NOMO-1 treated with dmso at 0.1 percent for 144 hours (cell line): ENCODE measurements at regions not wholly inside any gene's neighbourhood (a gene's known extent, or its start where the extent isn't known, plus 50 kb on each side); places are given as distances from the start of the nearest gene placed in this dataset.
"Not testable (repeated sequence)": the region's sequence is repeated elsewhere in the genome, so short reads cannot be mapped to it uniquely, and the experiment has no call there.

Experiments used
- DNase-seq: peaks from one replicate; lab custom pipeline; 2025; ENCODE audit not compliant: unreplicated experiment; lab: John Stamatoyannopoulos, UW

GRCh38 chr2:18266699-18267098 is 293.8 kb downstream of the RDH14 start:
- not testable (repeated sequence) for DNase-seq

- no peak for DNase-seq
Measured at GRCh38 chr2:18265614-18266586, 294.6 kb downstream of the RDH14 start.

- DNase-seq, result no peak
Measured at GRCh38 chr2:18262601-18263000, 297.9 kb downstream of the RDH14 start.

GRCh38 chr2:18253686-18254197 is 306.7 kb downstream of the RDH14 start:
- DNase-seq, result no peak

- DNase-seq, result no peak
Measured at GRCh38 chr2:18251486-18251885, 309.0 kb downstream of the RDH14 start.

GRCh38 chr2:18247282-18248110 is 313.0 kb downstream of the RDH14 start:
- DNase-seq, result no peak

GRCh38 chr2:18245375-18245774 is 315.1 kb downstream of the RDH14 start:
- no peak for DNase-seq

GRCh38 chr2:18244845-18245244 is 315.6 kb downstream of the RDH14 start:
- DNase-seq, result no peak

- no peak for DNase-seq
Measured at GRCh38 chr2:18243816-18244215, 316.6 kb downstream of the RDH14 start.

- no peak for DNase-seq
Measured at GRCh38 chr2:18242716-18243115, 317.7 kb downstream of the RDH14 start.

GRCh38 chr2:18238209-18238608 is 322.2 kb downstream of the RDH14 start:
- no peak for DNase-seq

- no peak for DNase-seq
Measured at GRCh38 chr2:18237298-18237697, 323.2 kb downstream of the RDH14 start.

GRCh38 chr2:18232731-18233438 is 327.6 kb downstream of the RDH14 start:
- DNase-seq, result no peak

GRCh38 chr2:18230668-18231067 is 329.8 kb downstream of the RDH14 start:
- DNase-seq, result no peak

- DNase-seq, result no peak
Measured at GRCh38 chr2:18219676-18220075, 340.8 kb downstream of the RDH14 start.

- DNase-seq, result no peak
Measured at GRCh38 chr2:18218160-18218933, 339.9 kb downstream of the KCNS3 start.

- no peak for DNase-seq
Measured at GRCh38 chr2:18214936-18215335, 336.5 kb downstream of the KCNS3 start.

- no peak for DNase-seq
Measured at GRCh38 chr2:18213986-18214385, 335.5 kb downstream of the KCNS3 start.

GRCh38 chr2:18209934-18210639 is 331.6 kb downstream of the KCNS3 start:
- DNase-seq, result no peak

- DNase-seq, result no peak
Measured at GRCh38 chr2:18208956-18209355, 330.5 kb downstream of the KCNS3 start.
